ENCODE measurements at regions not wholly inside any gene's neighbourhood (a gene's known extent, or its start where the extent isn't known, plus 50 kb on each side); places are given as distances from the start of the nearest gene placed in this dataset.
A peak's percentile ranks its signal among the peaks of the same experiment; 100 is the strongest.

DNA sequence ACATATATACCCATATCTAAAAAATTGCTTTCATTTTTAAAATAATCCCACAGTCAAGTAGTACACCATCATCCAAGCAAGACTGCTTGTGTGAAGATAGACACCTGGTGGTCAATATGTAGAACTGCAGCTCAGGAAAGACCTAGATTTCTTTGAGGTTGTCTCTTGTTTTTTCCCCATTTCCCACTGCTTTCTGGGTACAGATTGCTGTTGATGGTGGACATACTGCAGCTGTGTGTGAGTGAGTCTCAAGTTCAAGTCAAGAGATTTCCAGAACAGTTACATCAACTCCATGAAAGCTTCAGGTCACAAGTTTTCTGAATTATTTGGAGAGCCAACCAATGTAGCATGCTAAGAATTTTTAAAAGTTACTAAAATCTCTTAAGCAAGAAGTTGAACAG lies 306.4 kb downstream of the DUSP10 start:
- Histone ChIP-seq H3K4me1 (peaks cover 18% of the 10 kb centered on the region), H3K9me3 (no peaks in the 10 kb centered on the region), H3K27ac (no peak overlapping the region), H3K36me3 (no peaks in the 10 kb centered on the region), H3K4me3 (no peak overlapping the region), H3K27me3 (ENCODE audit: low read depth) (no peaks in the 10 kb centered on the region)
- DNase-seq (no peak), ATAC-seq (peak; percentile 77 to 86)
- TF ChIP-seq, protein P1, sequence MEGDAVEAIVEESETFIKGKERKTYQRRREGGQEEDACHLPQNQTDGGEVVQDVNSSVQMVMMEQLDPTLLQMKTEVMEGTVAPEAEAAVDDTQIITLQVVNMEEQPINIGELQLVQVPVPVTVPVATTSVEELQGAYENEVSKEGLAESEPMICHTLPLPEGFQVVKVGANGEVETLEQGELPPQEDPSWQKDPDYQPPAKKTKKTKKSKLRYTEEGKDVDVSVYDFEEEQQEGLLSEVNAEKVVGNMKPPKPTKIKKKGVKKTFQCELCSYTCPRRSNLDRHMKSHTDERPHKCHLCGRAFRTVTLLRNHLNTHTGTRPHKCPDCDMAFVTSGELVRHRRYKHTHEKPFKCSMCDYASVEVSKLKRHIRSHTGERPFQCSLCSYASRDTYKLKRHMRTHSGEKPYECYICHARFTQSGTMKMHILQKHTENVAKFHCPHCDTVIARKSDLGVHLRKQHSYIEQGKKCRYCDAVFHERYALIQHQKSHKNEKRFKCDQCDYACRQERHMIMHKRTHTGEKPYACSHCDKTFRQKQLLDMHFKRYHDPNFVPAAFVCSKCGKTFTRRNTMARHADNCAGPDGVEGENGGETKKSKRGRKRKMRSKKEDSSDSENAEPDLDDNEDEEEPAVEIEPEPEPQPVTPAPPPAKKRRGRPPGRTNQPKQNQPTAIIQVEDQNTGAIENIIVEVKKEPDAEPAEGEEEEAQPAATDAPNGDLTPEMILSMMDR (IDR thresholded peaks at IDR 0.05) = peak; percentile 97
- intact Hi-C loops (cut with DNase I) = loop anchor here (10.0 kb wide), 1 partner anchor 171 kb away; no protein-coding TSS in a partner anchor

DNA sequence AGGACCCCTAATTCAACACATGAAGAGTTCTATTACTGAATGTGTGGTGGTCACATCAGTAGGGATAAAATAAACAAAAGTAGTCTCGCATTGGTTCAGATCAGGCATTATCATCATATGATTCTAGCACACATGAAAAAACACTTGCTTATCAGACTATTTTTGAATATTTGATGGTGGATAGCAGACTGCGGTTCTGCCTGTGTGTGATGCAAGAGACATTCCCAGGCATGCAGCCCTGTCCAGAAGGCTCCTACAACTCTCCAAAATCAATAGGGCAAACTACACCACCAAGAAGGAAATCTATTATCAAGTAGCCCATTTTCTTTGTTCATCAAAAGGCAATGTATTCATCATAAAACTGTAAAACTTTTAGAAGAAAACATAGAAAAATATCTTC lies 304.7 kb downstream of the DUSP10 start:
- ATAC-seq = no peak
- TF ChIP-seq, protein P1 (IDR thresholded peaks at IDR 0.05) = no peak
- no peaks in the 10 kb centered on the region for H3K36me3 ChIP-seq
- no peak overlapping the region for H3K4me3 ChIP-seq
- no peaks in the 10 kb centered on the region for H3K27me3 ChIP-seq (ENCODE audit: low read depth)
- intact Hi-C loops (cut with DNase I) = loop anchor here (10.0 kb wide), 1 partner anchor 172 kb away; no protein-coding TSS in a partner anchor
- peaks cover 28% of the 10 kb centered on the region for H3K4me1 ChIP-seq
- H3K9me3 ChIP-seq = no peaks in the 10 kb centered on the region
- no peak overlapping the region for H3K27ac ChIP-seq
- DNase-seq = no peak

DNA sequence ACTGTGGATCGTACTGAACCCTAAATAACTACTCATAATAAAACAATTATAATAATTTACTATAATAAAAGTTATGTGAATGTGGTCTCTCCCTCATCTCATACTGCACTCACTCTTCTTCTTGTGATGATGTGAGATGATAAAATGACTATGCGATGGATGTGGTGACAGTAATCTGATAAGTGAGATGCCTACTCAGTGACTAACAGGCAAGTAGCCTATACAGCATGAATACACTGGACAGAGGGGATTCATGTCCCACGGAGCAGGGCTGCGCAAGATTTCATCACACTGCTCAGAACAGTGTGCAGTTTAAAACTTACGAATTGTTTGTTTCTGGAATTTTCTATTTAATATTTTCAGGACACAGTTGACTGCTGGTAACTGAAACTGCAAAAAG lies 304.0 kb downstream of the DUSP10 start:
- Histone ChIP-seq H3K4me1 (peaks cover 28% of the 10 kb centered on the region), H3K27ac (no peak overlapping the region), H3K4me3 (no peak overlapping the region), H3K36me3 (no peaks in the 10 kb centered on the region), H3K27me3 (ENCODE audit: low read depth) (no peaks in the 10 kb centered on the region), H3K9me3 (no peaks in the 10 kb centered on the region)
- DNase-seq (no peak), ATAC-seq (no peak)
- intact Hi-C loops (cut with DNase I) = loop anchor here (10.0 kb wide), 1 partner anchor 173 kb away; no protein-coding TSS in a partner anchor
- TF ChIP-seq, protein P1 (IDR thresholded peaks at IDR 0.05) = no peak

DNA sequence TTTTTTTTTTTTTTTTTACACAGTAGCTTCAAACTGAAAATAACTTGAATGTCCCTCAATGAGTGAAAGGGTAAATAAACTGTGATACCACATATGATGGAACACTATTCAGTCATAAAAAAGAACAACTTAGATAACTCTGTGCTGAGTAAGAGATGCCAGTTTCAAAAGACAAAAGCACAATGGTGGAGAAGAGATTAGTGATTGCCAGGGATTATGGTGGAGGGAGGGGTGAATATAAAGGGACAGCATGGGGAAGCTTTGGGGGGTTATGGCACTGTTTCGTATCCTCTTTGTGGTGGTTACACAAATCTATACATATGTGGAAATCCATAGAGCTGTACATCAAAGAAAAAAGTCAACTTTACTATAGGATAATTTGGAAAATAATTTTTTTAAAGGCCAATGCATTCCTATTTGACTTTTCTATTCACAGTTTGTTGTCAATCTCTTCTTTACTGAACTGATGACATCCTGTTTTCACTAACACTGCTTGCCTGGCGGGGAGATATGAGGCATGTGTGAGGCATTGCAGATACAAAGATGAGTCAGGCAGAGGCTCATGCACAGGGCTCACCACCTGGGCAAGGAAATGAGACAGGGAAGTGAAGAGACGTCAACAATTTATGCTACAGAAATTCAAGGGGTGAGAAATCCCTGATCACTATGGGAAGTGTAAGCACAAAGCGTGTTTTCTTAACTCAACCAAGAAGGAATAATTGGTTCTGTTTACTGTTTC lies 302.7 kb downstream of the DUSP10 start:
- TF ChIP-seq, protein P1 (IDR thresholded peaks at IDR 0.05) = no peak
- H3K9me3 ChIP-seq = no peaks in the 10 kb centered on the region
- ATAC-seq (peak in 1 of 2 donors; percentile 32), DNase-seq (no peak)
- H3K4me3 ChIP-seq = no peak overlapping the region
- H3K27me3 ChIP-seq (ENCODE audit: low read depth) = no peaks in the 10 kb centered on the region
- H3K36me3 ChIP-seq = no peaks in the 10 kb centered on the region
- H3K4me1 ChIP-seq = peaks cover 28% of the 10 kb centered on the region
- H3K27ac ChIP-seq = no peak overlapping the region
- intact Hi-C loops (cut with DNase I) = loop anchor here (10.0 kb wide), 1 partner anchor 174 kb away; no protein-coding TSS in a partner anchor

DNA sequence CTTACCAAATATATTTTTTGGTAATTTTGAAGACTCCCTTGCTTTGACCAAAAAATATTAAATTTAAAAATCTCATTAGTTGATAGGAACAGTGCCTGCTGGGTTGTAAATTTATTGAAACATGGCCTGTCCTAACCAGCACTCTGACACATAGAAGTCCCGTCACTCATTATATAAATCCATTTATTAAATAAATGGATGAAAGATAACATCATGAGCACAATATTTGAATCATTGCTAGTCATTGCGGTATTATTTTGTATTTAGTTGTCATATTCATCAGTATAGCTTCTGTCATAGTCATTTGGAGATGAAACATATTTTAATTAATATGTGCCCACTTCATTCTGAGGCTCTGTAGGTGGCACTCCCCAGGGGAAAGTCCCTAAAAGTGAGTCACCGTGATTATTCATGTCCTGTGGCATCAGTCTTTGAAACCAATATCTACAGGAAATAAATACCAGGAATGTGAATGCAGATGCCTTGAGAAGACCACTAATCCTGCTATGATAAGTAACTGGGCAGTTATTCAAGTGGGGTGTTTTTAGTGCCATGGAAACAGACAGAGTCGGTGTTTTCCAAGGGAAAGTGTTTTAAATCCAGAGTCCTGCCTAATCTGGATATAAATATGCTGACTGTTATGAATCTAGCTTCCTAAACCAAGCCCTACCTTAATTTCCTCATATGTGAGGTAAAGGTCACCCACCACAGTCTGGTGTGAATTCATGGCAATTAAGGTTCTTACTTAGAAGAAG lies 302.0 kb downstream of the DUSP10 start:
- no peaks in the 10 kb centered on the region for H3K27me3 ChIP-seq (ENCODE audit: low read depth)
- no peaks in the 10 kb centered on the region for H3K9me3 ChIP-seq
- no peaks in the 10 kb centered on the region for H3K36me3 ChIP-seq
- TF ChIP-seq, protein P1 (IDR thresholded peaks at IDR 0.05) = no peak
- no peak overlapping the region for H3K4me3 ChIP-seq
- DNase-seq = no peak
- ATAC-seq = peak; percentile 46 to 69
- peaks cover 26% of the 10 kb centered on the region for H3K4me1 ChIP-seq
- peak overlapping the region; percentile 37 for H3K27ac ChIP-seq
- intact Hi-C loops (cut with DNase I) = loop anchor here (10.0 kb wide), 1 partner anchor 175 kb away; no protein-coding TSS in a partner anchor
